ENCODE measurements at regions not wholly inside any gene's neighbourhood (a gene's known extent, or its start where the extent isn't known, plus 50 kb on each side); places are given as distances from the start of the nearest gene placed in this dataset.

DNA sequence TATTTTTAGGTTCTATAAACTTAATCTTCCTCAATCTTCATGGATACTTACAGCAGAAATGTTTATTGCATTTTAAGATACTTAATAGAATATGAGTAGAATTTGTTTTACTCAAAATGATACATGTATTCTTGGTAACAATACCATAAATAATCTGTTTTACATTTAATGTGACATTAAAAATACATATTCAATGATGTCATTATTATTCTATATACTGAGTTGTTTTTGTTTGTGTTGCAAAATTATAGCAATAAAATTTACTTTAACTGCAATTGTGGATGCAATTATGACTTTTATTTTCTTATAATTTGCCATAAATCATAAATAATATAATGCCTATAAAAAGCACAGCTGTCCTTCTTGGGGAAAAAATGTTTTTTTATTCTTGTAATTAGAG is 275.9 kb upstream of the CCNG1 start:
- TF ChIP-seq CTCF (IDR thresholded peaks at IDR 0.05; ENCODE audit: low read depth, low read length) = no peak
- TF ChIP-seq, protein P1, sequence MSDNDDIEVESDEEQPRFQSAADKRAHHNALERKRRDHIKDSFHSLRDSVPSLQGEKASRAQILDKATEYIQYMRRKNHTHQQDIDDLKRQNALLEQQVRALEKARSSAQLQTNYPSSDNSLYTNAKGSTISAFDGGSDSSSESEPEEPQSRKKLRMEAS (IDR thresholded peaks at IDR 0.05; ENCODE audit: low read depth, low read length) = no peak
- no peak for TF ChIP-seq POLR2A (IDR thresholded peaks at IDR 0.05; ENCODE audit: extremely low read depth, insufficient read length)
- TF ChIP-seq MYC (IDR thresholded peaks at IDR 0.05; ENCODE audit: low read depth, low read length) = no peak

Measured in NB4 (cell line).